GM19238 (cell line): ENCODE measurements at regions not wholly inside any gene's neighbourhood (a gene's known extent, or its start where the extent isn't known, plus 50 kb on each side); places are given as distances from the start of the nearest gene placed in this dataset.
"Not testable (repeated sequence)": the region's sequence is repeated elsewhere in the genome, so short reads cannot be mapped to it uniquely, and the experiment has no call there.

Source experiments
- DNase-seq: peaks from one replicate; pipeline ENCODE4 v3.0.0; 2011; ENCODE audit warnings: low spot score; ENCODE audit not compliant: insufficient read length

DNA sequence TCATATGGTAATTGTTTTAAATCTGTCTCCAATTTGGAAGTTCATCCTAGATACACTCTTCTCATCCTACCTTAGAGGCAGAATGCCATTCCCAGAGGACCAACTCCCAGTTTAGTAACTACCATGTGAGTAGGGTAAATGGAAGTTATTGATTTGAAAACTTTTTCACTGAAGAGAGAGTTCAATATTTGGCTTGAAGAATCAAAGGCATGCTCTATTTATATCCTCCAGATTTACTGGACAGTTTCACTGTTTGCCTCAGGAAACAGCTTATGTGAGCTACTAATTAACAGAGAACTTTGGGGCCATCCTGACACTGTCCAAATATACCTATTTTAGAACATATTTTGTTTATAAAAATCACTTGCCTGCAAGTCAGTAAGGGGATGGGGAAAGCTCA is 607.2 kb upstream of the GYPC start:
- DNase-seq, result no peak

- no peak for DNase-seq
Measured at GRCh38 chr2:126049461-126049860, 606.5 kb upstream of the GYPC start.

DNA sequence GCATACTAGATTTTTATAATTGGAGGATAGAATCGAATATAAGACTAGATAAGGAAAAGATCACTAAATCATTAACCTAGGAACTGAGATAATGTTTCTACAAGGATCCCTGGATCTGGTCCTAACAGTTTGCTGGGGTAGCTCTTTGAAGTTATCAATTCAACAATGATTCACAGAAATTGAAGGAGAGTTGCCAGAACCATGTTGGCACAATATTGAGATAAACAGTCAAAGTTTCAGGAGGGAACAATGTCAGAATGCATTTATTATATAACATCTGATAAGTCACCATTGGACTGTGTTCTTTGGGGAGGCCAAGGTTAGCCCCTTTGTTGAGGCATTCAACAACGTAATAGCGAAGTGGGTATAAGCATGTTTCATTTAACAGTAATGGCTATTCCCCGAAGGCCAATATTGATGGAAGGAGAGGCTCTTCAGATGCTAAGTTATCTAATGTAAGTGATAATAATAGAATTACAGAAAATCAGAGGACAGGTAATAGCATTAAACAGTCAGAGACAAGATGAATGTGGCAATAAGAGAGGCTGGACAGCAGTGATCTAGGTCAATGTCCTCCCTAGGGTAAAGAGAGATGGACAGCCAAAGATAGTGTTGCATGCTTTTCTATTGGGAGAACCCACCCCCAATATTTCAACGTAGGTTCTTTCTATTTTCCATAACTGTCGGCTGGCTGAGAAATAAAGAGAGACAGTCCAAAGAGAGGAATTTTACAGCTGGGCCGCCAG is 604.8 kb upstream of the GYPC start:
- no peak for DNase-seq

GRCh38 chr2:126051737-126052240 is 604.2 kb upstream of the GYPC start:
- DNase-seq, result not testable (repeated sequence)

DNA sequence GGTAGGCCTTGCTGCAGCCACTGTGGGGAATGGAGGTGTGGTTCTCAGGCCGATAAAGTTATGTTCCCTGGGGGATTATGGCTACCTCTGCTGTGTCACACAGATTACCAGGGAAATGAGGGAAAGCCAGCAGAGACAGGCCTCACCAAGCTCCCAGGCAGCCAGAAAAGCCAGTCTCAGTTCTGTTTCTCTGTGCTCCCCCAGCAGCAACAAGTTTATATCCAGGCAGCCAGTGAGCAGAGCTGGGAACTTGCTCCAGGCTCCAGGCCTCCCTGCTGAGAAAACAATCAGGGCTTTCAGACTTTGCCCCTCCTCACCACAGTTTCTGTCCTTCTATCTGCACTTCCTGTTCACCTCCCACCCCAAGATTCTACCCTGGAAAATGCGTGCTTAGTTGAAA is 596.6 kb upstream of the GYPC start:
- no peak for DNase-seq

- no peak for DNase-seq
Measured at GRCh38 chr2:126085011-126085795, 570.8 kb upstream of the GYPC start.

GRCh38 chr2:126100962-126101361 is 555.0 kb upstream of the GYPC start:
- no peak for DNase-seq

DNA sequence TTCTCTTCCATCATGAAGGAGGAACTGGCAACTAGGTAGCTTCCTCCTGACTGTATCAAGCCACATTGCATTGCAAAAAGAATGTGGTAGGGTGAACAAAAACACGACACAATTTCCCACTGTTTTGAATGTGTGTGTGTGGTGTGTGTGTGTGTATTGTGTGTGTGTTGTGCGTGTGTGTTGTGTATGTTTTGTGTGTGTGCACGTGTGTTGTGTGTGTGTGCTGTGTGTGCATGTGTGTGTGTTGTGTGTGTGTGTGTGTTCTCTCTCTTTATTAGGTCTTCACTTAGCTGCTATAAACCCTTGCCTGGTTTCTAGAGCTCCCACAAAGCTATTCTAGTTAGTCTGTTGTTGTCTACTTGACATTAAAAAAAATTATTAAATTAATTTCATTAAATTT is 550.0 kb upstream of the GYPC start:
- DNase-seq, result no peak

DNA sequence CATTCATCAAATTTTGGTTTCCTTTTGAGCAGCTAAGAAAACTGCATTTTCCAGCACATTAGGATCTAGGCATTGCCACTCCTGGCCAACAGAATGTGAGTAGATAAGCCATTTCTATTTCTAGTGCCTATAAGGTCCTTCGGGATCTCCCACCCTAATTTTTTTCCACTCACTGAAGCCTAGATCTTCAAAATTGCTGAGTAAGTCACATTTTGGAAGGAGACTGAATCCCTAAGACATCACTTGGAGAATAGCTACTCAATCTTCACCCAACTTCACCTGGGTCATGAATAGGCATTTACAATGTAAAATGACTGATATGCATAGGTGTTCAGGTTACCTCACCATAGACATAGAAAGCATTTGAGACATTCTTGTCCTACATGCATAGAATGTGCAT is 548.1 kb upstream of the GYPC start:
- DNase-seq, result no peak

DNA sequence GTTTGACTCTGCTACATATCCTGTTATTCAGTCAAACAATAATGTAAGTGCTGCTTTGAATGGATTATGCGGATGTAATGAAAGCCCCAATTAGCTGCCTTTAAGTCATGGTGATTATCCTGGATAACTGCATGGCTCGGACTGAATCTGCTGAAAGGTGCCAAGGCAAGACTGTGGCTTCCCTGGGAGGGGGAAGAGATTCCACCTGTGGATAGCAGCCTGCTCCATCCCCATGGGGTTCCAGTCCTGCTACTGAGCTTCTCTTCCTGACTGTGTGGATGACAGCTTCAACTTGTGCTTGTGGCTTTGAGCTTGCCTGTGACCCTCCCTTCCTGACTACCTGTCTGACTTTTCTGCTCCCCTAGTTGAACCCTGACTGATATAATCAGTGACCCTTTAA is 540.0 kb upstream of the GYPC start:
- no peak for DNase-seq

DNA sequence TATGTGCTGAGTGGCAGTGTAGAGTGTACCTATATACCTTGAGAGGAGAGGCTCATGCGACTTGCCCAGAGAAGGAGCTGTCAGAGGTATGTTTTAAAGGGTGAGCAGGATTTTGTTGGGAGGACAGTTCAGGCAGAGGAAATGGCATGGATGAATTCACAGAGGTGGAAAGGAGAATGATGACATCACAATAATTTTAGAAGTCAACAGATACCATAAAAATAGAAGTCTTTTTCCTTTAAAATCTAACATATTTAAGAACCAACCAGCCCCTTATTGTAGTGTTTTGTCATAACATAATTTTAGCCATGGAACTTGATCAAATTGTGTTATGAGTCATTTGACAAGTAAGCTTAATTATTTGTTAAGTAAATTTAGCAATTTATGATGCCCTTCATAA is 538.1 kb upstream of the GYPC start:
- no peak for DNase-seq

DNA sequence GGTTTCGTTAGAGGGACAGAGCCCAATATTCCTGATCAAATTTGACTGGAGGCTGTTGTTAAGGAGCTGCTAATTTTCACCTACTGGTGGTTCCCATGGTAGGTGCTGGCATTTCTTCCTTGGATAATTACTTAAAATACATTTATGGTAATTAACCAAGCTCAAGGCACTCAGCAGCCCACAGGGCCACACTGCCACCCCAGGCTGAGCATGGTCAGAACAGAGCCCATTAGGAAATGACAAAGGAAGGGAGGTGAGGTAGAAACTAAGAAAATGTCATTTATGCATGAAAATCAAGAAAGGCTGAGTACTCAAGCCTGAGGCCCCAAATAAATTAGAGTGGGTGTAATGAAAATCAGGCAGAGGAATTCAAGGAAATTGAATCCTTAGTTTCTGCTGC is 510.2 kb upstream of the GYPC start:
- DNase-seq, result no peak

DNA sequence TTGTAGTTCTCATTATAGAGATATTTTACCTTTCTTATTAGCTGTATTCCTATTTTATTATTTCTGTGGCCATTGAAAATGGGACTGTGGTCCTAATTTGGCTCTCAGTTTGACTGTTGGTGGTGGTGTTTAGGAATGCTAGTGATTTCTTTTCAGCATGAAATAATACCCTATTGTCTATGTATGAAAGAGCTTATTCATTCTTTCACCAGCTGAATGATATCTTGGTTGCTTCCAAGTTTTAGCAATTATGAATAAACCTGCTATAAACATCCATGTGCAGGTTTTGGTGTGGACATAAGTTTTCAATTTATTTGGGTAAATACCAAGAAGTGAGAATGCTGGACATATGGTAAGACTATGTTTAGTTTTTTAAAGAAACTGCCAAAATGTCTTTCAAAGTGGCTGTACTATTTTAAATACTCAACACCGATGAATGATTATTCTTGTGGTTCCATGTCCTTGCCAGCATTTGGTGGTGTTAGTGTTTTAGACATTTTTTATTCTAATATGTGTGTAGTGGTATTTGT is 501.6 kb upstream of the GYPC start:
- no peak for DNase-seq

GRCh38 chr2:126160950-126161349 is 495.0 kb upstream of the GYPC start:
- not testable (repeated sequence) for DNase-seq

- DNase-seq, result no peak
Measured at GRCh38 chr2:126172631-126173184, 483.2 kb upstream of the GYPC start.

DNA sequence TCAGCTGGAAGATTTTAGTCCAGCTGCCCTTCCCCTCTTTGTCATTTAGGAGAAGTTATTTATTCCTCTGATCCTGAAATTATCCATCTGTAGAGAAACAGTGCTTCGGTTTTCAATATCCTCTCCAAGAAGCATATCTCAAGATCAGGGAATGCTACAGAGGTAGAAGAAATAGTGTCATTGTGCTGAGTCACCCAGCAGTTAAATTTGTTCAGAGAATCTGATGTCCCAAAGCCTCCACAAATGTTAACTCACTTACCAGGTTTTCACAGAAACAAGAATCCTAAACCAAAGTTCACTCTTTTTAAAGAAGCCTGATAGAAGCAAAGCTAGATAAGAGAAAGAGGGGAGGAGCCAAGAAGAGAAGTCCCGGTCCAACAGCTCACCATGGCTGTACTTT is 480.7 kb upstream of the GYPC start:
- DNase-seq, result no peak

DNA sequence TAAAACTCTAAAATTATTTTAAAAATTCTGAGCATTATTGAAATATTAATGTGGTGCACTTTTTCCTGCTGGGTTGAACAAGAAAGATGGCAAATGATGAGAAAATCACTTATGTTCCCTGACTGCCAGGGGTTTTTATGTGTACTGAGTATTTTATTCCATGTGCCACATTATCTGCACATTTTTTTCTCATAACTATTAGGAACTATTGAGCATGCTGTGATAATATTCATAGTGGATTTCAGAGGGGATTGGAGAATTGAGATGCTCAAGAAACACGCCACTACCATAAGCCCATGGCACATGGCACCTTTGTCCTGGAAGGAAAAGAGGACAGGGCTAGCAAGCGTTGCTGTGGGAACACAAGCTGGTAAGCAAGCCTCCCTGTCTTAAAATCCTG is 478.5 kb upstream of the GYPC start:
- no peak for DNase-seq

- DNase-seq, result no peak
Measured at GRCh38 chr2:126187668-126188067, 468.3 kb upstream of the GYPC start.

GRCh38 chr2:126189527-126189926 is 466.4 kb upstream of the GYPC start:
- DNase-seq, result no peak

GRCh38 chr2:126200538-126200937 is 455.4 kb upstream of the GYPC start:
- DNase-seq, result no peak

GRCh38 chr2:126208266-126208665 is 447.7 kb upstream of the GYPC start:
- DNase-seq, result no peak

- no peak for DNase-seq
Measured at GRCh38 chr2:126212735-126213134, 443.2 kb upstream of the GYPC start.
